GM03348 (cell line): ENCODE measurements at regions not wholly inside any gene's neighbourhood (a gene's known extent, or its start where the extent isn't known, plus 50 kb on each side); places are given as distances from the start of the nearest gene placed in this dataset.
"Not testable (repeated sequence)": the region's sequence is repeated elsewhere in the genome, so short reads cannot be mapped to it uniquely, and the experiment has no call there.

Source experiments
- DNase-seq: peaks from one replicate; pipeline ENCODE4 v3.0.0; 2012; ENCODE audit warnings: low spot score

- DNase-seq, result no peak
Measured at GRCh38 chr4:122100508-122100907, 51.6 kb upstream of the BLTP1 start.

DNA sequence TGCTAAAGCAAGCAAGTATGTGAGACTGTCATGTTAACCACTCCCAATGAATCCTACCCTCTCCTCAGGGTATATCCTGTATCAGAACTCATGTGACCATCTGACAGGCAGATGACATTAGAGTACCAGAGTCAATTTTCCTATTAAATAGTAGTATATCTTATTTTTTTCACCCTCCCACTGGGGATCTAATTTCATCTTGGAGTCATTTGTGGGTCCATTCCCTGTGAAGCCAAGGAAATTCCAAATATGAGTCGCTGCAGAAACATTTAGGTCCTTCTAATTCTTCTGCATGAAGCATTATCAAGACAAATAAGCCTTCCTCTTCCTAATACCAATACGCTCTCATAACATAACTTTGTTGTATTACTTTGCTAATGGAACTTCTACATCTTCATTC, 52.2 kb upstream of the BLTP1 start:
- DNase-seq, result peak; percentile 20

DNA sequence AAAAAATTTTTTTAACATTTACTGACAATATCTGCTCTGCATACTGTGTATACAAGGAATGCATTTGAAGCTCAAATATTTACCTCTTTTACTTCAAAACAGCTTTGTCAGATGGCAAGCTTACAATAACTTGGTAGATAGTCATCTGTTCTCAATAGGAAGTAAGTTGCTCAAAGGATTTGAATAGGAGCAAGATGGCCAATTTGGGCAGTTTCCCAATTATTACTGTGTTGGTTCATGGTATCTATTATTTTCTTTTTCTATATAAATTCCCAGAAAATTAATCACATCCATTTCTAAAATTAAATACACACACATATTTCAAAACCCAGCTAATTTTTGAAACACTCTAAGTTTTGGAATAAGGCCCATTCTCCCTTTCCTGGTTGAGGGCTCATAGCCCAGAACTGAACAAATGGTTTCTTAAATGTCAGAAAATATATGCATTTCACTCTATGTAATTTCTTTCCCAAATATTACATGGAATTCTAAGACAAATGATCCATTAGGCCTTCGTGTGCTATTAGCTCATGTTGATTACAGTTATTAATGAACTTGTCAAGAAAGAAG, 60.2 kb upstream of the BLTP1 start:
- DNase-seq, result no peak

DNA sequence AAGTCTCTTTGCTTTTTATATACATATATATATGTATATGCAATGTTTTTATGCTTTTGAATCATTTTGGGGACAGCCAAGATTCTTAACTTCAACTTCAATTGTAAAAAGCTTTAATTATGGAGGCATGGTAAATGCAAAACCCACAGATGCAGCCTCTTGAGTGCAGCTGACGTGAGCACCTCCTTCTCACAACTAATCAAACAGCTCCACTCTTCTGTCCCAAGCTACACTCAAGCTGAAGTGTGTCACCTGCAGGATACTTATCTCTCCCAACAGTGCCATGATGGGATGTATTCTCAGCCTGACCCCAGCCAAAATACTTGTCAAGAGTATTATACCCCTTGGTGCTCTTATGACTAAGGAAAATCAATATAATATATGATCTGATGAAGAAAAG, 60.7 kb upstream of the BLTP1 start:
- no peak for DNase-seq

DNA sequence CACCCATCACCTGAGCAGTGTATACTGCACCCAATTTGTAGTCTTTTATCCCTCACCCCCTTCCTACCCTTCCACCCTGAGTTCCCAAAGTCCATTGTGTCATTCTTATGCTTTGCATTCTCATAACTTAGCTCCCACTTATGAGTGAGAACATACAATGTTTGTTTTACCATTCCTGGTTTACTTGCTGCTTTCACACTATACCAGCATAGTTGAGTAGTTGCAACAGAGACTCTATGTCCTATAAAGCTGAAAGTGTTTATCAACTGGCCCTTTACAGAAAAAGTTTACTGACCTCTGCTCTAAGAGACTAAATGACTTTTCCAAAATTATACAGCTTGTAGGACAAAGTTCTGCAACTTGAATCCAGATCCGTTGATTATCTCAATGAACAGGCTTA, 61.1 kb upstream of the BLTP1 start:
- no peak for DNase-seq

DNA sequence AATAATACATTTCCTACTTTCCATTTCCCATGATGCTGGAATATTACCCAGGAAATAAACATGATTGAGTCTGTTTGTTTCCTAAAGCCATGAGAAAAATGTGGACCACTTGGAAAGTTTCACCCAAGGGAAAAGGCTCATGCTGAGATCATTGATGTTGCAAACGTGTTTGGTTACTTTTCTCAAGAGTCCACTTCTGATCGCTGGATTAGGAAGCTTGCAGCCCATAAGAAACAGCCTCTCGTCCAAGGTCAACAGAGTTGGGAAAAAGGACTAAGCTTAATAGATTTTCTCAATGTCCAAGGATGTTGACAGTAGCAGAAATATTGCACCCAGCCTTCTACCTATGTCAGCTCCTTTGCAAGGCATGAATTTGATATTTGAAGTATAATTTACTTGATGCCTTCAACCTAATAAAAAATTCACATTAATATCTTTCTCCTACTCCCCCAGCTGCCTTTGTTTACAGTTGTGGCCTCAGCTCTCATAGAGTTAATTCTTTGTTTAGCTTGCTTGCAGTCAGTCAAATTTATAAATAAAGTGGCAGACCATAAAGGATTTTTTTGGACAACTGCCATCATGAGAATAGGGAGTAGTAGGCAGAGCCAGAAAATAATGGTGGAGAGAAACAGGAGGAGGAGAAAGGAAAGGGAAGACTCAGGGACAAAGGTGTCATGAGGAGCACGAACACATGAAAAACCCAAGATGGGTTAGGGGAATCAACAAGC, 65.6 kb upstream of the BLTP1 start:
- DNase-seq, result no peak

GRCh38 chr4:122083989-122084388, 68.1 kb upstream of the BLTP1 start:
- no peak for DNase-seq

DNA sequence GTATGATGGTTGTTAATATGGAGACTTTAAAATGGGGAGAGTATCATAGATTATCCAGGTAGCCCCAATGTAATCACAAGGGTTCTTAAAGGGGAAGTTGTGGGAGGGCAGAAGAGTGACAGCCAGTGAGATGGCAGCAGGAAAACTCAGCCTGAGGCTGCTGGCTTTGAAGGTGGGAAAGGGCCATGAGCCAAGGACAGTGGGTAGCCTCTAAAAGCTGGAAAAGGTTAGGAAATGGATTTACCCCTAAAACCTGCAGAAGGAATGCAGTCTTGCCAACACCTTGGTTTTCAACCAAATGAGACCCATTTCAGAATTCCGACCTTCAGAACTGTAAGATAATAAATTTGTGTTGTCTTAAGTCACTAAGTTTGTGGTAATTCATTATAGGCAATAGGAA, 68.8 kb upstream of the BLTP1 start:
- DNase-seq, result no peak

- DNase-seq, result no peak
Measured at GRCh38 chr4:122082661-122083060, 69.5 kb upstream of the BLTP1 start.

- not testable (repeated sequence) for DNase-seq
Measured at GRCh38 chr4:122077653-122078052, 74.5 kb upstream of the BLTP1 start.

- DNase-seq, result not testable (repeated sequence)
Measured at GRCh38 chr4:122076835-122077234, 75.3 kb upstream of the BLTP1 start.

GRCh38 chr4:122073615-122074014, 78.5 kb upstream of the BLTP1 start:
- DNase-seq, result no peak

- DNase-seq, result no peak
Measured at GRCh38 chr4:122065915-122066314, 86.2 kb upstream of the BLTP1 start.

DNA sequence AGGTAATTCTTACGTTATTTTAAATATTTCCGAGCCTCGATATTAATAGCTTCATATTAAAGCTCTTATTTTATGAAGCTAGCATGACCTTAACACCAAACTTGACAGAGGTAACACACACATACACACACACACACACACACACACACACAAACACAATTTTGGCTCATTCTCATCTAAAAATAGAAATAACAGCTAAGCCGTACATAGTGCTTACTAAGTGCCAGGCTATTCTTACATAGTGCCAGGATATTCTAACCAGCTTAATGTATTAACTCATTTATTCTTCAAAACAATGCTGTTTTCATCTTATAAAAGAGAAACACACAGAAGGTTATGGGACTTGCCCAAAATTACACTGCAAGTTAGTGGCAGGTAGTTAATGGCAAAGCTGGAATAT, 87.0 kb upstream of the BLTP1 start:
- DNase-seq, result no peak

DNA sequence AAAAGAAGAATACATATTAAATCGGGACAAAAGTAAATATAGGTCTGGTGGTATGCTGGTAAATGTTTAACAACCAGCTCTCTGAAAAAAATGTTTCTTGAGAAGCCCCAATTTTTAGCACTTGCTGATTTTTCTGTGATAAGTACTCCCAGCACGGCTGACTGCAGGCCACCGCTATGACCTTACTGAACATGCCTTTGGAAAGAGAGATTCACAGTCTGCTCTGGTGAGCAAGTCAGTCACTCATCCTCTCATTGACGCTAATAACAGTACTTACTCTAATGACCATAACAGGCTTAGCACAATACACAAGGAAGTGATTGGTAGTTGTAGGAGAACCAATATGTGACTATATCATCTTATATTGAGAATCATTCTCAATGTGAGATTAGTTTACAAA, 98.9 kb upstream of the BLTP1 start:
- no peak for DNase-seq

GRCh38 chr4:122052677-122053076, 99.5 kb upstream of the BLTP1 start:
- DNase-seq, result no peak

DNA sequence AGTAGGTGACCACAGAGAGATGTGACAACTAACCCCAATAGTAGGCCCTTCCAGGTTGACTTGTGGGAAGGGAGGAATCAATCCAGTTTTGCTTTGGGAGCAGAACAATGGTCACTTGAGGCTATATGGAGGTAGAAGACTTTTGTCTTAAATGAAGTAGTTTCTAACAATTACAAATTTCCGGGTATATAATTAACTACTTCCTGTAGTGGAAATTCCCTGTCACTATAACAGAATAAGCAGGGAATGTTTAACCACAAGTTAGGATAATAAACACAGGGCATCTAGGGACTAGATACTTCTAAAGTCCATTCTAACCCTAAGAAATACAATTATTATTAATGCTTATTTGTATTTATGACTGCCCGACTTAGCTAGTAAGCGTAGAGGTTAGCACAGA, 99.0 kb upstream of the TRPC3 start:
- DNase-seq, result no peak

DNA sequence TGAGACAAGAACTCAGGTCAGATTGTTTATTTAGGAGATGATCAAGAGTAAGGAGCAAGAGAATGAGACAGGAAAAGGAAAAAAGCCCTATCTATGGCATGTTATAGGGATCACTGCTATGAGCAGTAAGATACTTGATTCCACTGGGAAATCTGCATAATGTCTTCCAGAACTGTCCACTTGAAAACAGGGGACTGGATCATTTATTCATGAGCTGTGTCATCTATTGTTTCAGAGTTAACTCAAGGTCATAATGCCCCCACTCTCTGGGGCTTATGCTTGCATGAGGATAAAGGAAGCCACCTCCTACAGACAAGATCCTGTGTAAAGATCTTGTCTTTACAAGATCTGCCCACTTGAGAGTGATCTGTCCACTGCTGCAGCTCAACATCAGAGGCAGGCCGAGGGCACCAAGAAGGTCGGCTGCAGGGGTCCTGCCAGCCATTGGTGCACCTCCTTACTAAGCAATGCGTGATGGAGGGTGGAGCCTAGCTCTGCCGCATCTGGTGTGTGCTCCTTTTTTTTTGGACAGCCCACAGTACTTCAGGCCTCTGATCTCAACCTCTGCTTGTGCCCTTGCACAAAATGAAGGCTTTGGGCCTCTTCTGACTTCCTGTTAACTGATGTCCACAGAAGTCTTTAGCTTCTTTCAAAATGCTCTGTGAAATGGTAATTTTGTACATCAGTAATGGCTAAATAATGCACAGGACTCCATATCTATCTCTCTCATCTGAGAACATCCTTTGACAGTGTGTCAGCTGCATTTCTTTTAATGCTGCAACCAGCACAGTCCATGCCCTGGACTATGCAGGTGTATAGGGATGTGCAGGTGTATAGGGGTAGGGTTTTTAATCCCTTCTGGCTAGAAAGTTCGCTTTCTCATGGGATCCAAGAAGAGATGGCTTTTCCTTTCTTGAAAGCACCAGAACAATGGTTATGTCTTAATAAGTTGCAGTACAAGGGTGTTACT, 95.9 kb upstream of the TRPC3 start:
- DNase-seq, result no peak

GRCh38 chr4:122046255-122046654, 94.4 kb upstream of the TRPC3 start:
- DNase-seq, result no peak

DNA sequence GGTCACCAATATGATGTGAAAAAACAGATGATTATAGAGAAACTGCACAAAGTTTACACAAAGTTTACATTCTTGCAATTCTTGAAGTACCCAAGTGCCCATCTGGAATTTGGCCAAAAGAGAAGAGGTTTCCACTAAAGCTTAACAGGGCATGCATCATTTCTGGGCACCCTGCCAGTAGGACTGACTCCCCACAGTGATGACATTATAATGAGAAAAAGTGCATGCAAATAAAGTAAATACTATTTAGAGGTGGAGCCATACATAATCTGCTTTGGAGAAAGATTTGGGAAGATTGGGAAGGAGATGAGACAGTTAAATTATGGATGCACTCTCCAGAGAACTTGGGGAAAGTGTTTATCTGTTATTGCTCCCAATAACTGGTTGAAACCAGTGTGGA, 93.7 kb upstream of the TRPC3 start:
- peak; percentile 49 for DNase-seq

- DNase-seq, result no peak
Measured at GRCh38 chr4:122044501-122044900, 92.6 kb upstream of the TRPC3 start.

DNA sequence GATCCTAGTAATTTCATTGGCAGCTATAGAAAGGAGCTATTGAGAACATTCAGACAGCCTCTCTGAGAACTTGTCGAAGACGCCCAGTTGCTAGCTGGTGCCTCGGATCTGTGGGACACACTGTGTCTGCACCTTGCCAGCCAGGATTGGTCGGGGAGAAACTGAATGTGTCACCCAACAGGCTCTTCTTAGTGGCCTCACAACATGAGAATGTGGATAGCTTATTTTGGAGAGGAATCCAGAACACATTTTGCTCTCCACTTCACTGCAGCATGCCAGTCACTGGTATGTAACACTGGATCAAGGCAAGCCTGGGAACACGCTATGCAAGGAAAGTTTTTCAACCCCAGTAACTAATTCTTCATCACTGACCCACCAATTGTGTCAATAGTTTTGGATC, 89.5 kb upstream of the TRPC3 start:
- DNase-seq, result no peak

GRCh38 chr4:122038896-122039295, 87.0 kb upstream of the TRPC3 start:
- no peak for DNase-seq
